Astrocyte (in vitro differentiated cells and primary cell): ENCODE measurements at regions not wholly inside any gene's neighbourhood (a gene's known extent, or its start where the extent isn't known, plus 50 kb on each side); places are given as distances from the start of the nearest gene placed in this dataset.

Experiments used
- EZH2 ChIP-seq: IDR thresholded peaks from 2 replicates; pipeline ENCODE4 v1.6.1; 2012; ENCODE audit warnings: mild to moderate bottlenecking, low read length, inconsistent platforms; ENCODE audit not compliant: insufficient read depth
- TF ChIP-seq, protein P1 (sequence below): IDR thresholded peaks from 2 replicates; pipeline ENCODE4 v1.5.1; 2011; ENCODE audit warnings: low read depth, mild to moderate bottlenecking, inconsistent platforms, low read length, moderate library complexity; ENCODE audit not compliant: insufficient read depth

DNA sequence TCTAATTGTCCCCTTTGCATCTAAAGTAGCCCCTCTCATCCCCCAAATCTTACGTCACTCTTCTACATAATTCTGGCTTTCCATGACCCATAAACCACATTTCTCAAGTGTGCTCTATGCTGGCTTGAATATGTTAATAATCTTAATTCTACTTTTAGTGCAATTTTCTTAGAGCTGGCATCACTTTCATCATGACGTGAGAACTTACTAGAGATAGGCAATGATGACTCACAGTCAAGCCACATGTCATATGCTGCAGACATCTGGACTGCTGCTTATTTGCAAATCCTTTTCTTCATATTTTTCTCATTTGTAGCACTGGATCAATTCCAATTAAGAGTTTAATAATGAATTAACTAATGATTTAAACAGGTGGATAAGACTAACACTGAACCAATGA is 260.7 kb upstream of the PRKCQ start:
- TF ChIP-seq, protein P1, sequence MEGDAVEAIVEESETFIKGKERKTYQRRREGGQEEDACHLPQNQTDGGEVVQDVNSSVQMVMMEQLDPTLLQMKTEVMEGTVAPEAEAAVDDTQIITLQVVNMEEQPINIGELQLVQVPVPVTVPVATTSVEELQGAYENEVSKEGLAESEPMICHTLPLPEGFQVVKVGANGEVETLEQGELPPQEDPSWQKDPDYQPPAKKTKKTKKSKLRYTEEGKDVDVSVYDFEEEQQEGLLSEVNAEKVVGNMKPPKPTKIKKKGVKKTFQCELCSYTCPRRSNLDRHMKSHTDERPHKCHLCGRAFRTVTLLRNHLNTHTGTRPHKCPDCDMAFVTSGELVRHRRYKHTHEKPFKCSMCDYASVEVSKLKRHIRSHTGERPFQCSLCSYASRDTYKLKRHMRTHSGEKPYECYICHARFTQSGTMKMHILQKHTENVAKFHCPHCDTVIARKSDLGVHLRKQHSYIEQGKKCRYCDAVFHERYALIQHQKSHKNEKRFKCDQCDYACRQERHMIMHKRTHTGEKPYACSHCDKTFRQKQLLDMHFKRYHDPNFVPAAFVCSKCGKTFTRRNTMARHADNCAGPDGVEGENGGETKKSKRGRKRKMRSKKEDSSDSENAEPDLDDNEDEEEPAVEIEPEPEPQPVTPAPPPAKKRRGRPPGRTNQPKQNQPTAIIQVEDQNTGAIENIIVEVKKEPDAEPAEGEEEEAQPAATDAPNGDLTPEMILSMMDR, result no peak
- no peak for TF ChIP-seq EZH2
